ENCODE measurements at regions not wholly inside any gene's neighbourhood (a gene's known extent, or its start where the extent isn't known, plus 50 kb on each side); places are given as distances from the start of the nearest gene placed in this dataset.

GRCh38 chr5:5575461-5575860 lies 153.0 kb downstream of the ICE1 start:
- no peak for DNase-seq

- DNase-seq, result no peak
Observed at GRCh38 chr5:5573798-5574380, 151.4 kb downstream of the ICE1 start.

GRCh38 chr5:5572976-5573797 lies 150.7 kb downstream of the ICE1 start:
- no peak for DNase-seq

GRCh38 chr5:5572010-5572865 lies 149.8 kb downstream of the ICE1 start:
- DNase-seq, result no peak

- no peak for DNase-seq
Observed at GRCh38 chr5:5570646-5571045, 148.2 kb downstream of the ICE1 start.

GRCh38 chr5:5564898-5565297 lies 142.4 kb downstream of the ICE1 start:
- no peak for DNase-seq

GRCh38 chr5:5560016-5560415 lies 137.5 kb downstream of the ICE1 start:
- DNase-seq, result no peak

- no peak for DNase-seq
Observed at GRCh38 chr5:5558638-5559527, 136.4 kb downstream of the ICE1 start.

GRCh38 chr5:5558102-5558501 lies 135.6 kb downstream of the ICE1 start:
- no peak for DNase-seq

GRCh38 chr5:5551499-5551898 lies 129.0 kb downstream of the ICE1 start:
- DNase-seq, result no peak

GRCh38 chr5:5546408-5546807 lies 123.9 kb downstream of the ICE1 start:
- DNase-seq, result no peak

- DNase-seq, result no peak
Observed at GRCh38 chr5:5544094-5544663, 121.7 kb downstream of the ICE1 start.

GRCh38 chr5:5542654-5543053 lies 120.2 kb downstream of the ICE1 start:
- DNase-seq, result no peak

GRCh38 chr5:5540065-5540464 lies 117.6 kb downstream of the ICE1 start:
- no peak for DNase-seq
